ENCODE measurements at regions not wholly inside any gene's neighbourhood (a gene's known extent, or its start where the extent isn't known, plus 50 kb on each side); places are given as distances from the start of the nearest gene placed in this dataset.
"Not testable (repeated sequence)": the region's sequence is repeated elsewhere in the genome, so short reads cannot be mapped to it uniquely, and the experiment has no call there.

DNA sequence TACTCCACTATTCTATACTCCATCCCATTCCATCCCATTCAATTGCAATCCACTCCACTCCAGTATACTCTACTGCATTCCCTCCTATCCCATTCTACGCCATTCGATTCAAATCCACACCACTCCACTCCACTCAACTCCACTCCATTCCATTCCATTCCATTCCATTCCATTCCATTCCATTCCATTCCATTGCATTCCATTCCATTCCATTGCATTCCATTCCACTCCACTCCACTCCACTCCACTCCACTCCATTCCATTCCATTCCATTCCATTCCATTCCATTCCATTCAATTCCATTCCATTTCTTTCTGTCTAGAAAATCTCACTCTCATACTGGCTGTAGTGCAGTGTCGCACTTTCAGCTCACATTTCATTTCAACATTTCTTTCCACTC is 1129.4 kb downstream of the TSPY10 start:
- TF ChIP-seq, protein P1, sequence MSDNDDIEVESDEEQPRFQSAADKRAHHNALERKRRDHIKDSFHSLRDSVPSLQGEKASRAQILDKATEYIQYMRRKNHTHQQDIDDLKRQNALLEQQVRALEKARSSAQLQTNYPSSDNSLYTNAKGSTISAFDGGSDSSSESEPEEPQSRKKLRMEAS (IDR thresholded peaks at IDR 0.05; ENCODE audit: insufficient read depth, insufficient read length): not testable (repeated sequence)
- not testable (repeated sequence) for TF ChIP-seq EZH2 (IDR thresholded peaks at IDR 0.05; ENCODE audit: borderline replicate concordance, low read depth, low read length, severe bottlenecking); POLR2AphosphoS5 (IDR thresholded peaks at IDR 0.05; ENCODE audit: insufficient read depth, low read depth, low read length)
